HL-60 (cell line): ENCODE measurements at regions not wholly inside any gene's neighbourhood (a gene's known extent, or its start where the extent isn't known, plus 50 kb on each side); places are given as distances from the start of the nearest gene placed in this dataset.

Source experiments
- DNase-seq, 2 experiments: peaks; one replicate each; pipeline ENCODE4 v3.0.0-alpha.2; 2010 to 2020; ENCODE audit warnings: low read depth in 1 of 2, low spot score in 1 of 2
- H3K27ac ChIP-seq: fragments of 250-450 bp; sonication (Bioruptor Pico); replicated peaks from 2 replicates; pipeline ENCODE4 v1.5.1; 2020; ENCODE audit warnings: mild to moderate bottlenecking, moderate library complexity
- H3K27me3 ChIP-seq: fragments of 250-450 bp; sonication (Bioruptor Pico); 2 replicates; pipeline ENCODE4 v1.5.1; 2021; ENCODE audit warnings: mild to moderate bottlenecking, moderate library complexity; ENCODE audit not compliant: insufficient read depth, poor library complexity, severe bottlenecking
- H3K4me3 ChIP-seq: replicated peaks from 2 replicates; pipeline ENCODE4 v1.5.1; 2011; ENCODE audit warnings: mild to moderate bottlenecking, control low read depth, low read length; ENCODE audit not compliant: insufficient read depth
- GABPA ChIP-seq: IDR thresholded peaks from 2 replicates; pipeline ENCODE4 v1.6.1; 2012; ENCODE audit warnings: low read depth
- POLR2AphosphoS5 ChIP-seq: IDR thresholded peaks from 2 replicates; pipeline ENCODE4 v1.6.1; 2012; ENCODE audit warnings: low read depth
- SPI1 ChIP-seq: IDR thresholded peaks from 2 replicates; pipeline ENCODE4 v1.6.1; 2012; ENCODE audit warnings: low read depth, mild to moderate bottlenecking, borderline replicate concordance
- TF ChIP-seq, protein P1 (sequence below): IDR thresholded peaks from one replicate; pipeline ENCODE4 v1.5.1; 2011; ENCODE audit warnings: low read length, control low read depth, inconsistent platforms; ENCODE audit not compliant: insufficient read depth
- TF ChIP-seq, protein P2 (sequence below): IDR thresholded peaks from 2 replicates; pipeline ENCODE4 v1.6.1; 2012; ENCODE audit warnings: low read depth; ENCODE audit not compliant: insufficient replicate concordance

DNA sequence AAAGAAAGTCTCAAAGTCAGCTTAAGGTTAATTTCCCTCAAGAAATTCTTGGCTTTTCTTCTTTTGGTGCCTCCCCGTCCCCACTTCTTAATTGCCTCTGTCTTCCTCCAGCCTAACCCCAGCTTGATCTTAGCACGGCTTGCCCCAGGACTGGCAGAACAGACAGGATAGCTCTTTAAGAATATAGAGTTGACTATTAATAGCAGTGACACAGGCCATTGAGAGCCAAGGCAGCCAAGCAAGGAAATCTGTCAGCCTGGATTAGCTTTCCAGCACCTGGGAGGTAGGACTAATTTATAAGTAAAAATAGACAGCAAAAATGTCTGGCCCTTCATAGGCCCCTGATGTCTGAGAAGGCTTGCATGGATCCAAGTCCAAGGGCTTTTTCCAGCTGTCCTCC lies 384.6 kb upstream of the SLC30A5 start:
- DNase-seq, result no peak
- Histone ChIP-seq H3K27me3 (no peaks in the 10 kb centered on the region), H3K4me3 (no peak overlapping the region), H3K27ac (no peak overlapping the region)
- TF ChIP-seq GABPA (no peak), SPI1 (no peak), POLR2AphosphoS5 (no peak)
- TF ChIP-seq, protein P1, sequence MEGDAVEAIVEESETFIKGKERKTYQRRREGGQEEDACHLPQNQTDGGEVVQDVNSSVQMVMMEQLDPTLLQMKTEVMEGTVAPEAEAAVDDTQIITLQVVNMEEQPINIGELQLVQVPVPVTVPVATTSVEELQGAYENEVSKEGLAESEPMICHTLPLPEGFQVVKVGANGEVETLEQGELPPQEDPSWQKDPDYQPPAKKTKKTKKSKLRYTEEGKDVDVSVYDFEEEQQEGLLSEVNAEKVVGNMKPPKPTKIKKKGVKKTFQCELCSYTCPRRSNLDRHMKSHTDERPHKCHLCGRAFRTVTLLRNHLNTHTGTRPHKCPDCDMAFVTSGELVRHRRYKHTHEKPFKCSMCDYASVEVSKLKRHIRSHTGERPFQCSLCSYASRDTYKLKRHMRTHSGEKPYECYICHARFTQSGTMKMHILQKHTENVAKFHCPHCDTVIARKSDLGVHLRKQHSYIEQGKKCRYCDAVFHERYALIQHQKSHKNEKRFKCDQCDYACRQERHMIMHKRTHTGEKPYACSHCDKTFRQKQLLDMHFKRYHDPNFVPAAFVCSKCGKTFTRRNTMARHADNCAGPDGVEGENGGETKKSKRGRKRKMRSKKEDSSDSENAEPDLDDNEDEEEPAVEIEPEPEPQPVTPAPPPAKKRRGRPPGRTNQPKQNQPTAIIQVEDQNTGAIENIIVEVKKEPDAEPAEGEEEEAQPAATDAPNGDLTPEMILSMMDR, result no peak
- TF ChIP-seq, protein P2, sequence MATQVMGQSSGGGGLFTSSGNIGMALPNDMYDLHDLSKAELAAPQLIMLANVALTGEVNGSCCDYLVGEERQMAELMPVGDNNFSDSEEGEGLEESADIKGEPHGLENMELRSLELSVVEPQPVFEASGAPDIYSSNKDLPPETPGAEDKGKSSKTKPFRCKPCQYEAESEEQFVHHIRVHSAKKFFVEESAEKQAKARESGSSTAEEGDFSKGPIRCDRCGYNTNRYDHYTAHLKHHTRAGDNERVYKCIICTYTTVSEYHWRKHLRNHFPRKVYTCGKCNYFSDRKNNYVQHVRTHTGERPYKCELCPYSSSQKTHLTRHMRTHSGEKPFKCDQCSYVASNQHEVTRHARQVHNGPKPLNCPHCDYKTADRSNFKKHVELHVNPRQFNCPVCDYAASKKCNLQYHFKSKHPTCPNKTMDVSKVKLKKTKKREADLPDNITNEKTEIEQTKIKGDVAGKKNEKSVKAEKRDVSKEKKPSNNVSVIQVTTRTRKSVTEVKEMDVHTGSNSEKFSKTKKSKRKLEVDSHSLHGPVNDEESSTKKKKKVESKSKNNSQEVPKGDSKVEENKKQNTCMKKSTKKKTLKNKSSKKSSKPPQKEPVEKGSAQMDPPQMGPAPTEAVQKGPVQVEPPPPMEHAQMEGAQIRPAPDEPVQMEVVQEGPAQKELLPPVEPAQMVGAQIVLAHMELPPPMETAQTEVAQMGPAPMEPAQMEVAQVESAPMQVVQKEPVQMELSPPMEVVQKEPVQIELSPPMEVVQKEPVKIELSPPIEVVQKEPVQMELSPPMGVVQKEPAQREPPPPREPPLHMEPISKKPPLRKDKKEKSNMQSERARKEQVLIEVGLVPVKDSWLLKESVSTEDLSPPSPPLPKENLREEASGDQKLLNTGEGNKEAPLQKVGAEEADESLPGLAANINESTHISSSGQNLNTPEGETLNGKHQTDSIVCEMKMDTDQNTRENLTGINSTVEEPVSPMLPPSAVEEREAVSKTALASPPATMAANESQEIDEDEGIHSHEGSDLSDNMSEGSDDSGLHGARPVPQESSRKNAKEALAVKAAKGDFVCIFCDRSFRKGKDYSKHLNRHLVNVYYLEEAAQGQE, result no peak

DNA sequence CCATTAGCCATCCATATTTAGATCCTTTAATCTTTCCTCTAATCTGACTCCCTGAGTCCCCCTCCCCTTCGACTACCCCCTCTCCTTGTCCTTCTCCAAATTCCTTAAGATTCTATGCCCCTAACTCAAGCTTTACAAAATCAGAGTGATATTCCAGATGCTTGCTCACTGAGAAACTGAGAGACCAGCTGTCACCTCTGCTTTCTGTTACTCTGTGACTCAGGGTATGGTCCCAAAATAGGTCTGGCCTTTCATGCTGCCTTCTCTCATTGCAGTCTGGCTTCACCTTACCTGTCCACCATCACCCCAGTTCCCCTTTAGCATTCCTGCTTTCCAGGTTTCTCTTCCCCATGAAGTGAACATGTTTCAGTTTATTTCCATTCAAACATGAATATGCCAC lies 383.3 kb upstream of the SLC30A5 start:
- H3K4me3 ChIP-seq, result no peak overlapping the region
- DNase-seq, result no peak
- TF ChIP-seq SPI1 (no peak), POLR2AphosphoS5 (no peak), GABPA (no peak)
- TF ChIP-seq, protein P1, result no peak
- TF ChIP-seq, protein P2, result no peak

DNA sequence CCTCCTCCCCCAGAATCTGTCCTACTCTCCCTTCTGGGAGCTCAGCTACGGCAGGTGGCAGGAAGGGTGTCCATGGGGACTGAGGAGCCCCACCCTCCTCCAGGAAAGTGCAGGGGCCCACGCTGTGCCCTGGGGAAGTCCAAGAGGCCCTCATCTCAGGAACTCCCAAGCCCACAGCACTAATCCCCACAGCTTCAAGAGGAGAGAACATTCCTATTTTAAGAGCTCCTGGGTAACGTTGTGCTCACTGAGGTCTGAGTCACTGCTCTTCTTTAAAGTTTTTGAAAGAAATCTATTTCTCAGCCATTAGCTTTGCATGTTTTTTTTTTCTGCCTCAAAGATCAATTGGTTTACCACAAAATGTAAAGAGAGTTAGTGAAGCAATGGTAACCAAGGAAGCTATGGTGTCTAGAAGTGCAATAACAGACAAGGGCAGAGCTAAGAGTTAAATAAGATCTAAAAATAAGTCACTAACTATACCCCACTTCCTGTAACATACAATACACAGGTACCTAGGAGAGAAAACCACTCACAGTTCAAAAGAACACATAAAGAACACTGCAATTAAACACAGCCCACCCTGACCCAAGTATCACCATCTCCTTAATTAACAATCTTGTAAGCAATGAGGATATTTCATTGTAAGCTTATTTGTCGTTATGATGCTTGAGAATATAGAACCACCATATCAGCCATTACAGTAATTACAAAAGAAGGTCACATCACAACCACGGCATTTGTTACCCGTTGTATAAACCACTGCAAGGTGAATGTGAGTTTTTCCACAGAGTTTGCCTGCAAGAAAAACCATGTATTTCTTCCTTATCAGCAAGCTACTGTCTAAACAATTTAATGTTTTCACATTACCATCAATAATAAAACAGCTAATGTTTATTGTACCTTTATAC lies 382.3 kb upstream of the SLC30A5 start:
- no peak overlapping the region for H3K4me3 ChIP-seq
- DNase-seq, result no peak
- H3K27ac ChIP-seq, result no peak overlapping the region
- no peaks in the 10 kb centered on the region for H3K27me3 ChIP-seq
- TF ChIP-seq, protein P1, result no peak
- TF ChIP-seq POLR2AphosphoS5 (no peak), GABPA (no peak), SPI1 (no peak)
- TF ChIP-seq, protein P2, result no peak

More for the DNA sequence above, 383.3 kb upstream of the SLC30A5 start:
- Histone ChIP-seq H3K27me3 (no peaks in the 10 kb centered on the region), H3K27ac (no peak overlapping the region)
